ENCODE measurements at regions not wholly inside any gene's neighbourhood (a gene's known extent, or its start where the extent isn't known, plus 50 kb on each side); places are given as distances from the start of the nearest gene placed in this dataset.
"Not testable (repeated sequence)": the region's sequence is repeated elsewhere in the genome, so short reads cannot be mapped to it uniquely, and the experiment has no call there.

GRCh38 chr3:139248593-139249255, 95.1 kb upstream of the MRPS22 start:
- DNase-seq = no peak

DNA sequence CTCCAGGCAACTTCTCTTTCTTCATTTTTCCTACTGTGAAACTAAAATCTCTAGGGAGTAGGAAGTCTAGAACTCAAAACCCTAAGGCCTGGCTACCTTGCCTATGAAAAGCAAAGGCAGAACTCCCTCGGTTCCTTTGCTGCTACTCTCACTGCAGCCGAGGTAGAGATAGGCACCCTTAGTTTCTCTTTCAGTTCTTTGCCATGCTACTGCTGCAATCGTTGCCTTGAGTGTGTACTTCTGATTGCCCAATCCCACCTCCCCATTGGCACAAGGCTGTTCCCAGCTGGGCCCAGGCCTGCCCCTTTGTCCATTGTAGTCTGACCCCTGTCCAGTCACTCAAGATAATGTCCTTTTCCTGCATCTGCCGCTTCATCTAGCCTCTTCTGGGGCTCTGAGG, 92.3 kb upstream of the MRPS22 start:
- no peak for DNase-seq

DNA sequence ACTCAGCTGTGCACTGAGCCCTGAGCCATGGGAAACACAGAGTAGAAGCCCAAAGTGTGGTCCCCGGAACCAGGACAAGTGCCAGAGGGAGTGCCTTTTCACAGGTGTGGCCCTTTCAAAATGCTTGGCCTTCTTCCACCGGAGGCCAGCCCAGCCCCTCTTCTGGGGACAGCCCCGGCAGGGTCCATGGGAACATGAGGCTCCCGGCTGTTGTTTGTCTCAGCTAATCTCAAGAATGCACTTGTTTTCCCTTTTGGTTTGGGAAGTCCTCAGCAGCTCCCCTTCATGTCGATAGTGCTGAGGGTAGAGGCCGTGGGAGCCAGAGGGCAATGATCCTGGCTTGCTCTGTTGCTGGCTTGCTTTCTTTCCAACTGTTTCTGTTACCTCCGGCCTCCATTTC, 91.1 kb upstream of the MRPS22 start:
- DNase-seq = no peak

DNA sequence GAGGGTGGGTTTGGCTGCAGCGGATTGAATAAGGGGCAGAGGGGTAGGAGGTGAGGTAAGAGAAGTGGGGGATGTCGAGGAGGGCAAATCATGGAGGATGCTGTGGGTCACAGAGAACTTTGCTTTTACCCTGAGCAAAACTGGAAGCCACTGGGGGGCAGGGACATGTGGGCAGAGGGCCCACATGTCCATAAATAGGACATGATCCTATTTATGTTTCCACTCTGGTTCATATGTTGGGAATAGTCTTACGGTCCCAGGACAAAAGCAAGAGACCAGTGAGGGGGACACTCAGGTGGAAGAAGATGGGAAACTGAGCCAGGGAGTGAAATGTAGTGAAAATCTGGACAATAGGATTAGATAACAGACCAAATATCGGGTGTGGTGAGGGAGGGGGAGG, 85.5 kb upstream of the MRPS22 start:
- DNase-seq = no peak

GRCh38 chr3:139259398-139259797, 84.4 kb upstream of the MRPS22 start:
- no peak for DNase-seq

- no peak for DNase-seq
Measured at GRCh38 chr3:139260041-139260486, 83.8 kb upstream of the MRPS22 start.

DNA sequence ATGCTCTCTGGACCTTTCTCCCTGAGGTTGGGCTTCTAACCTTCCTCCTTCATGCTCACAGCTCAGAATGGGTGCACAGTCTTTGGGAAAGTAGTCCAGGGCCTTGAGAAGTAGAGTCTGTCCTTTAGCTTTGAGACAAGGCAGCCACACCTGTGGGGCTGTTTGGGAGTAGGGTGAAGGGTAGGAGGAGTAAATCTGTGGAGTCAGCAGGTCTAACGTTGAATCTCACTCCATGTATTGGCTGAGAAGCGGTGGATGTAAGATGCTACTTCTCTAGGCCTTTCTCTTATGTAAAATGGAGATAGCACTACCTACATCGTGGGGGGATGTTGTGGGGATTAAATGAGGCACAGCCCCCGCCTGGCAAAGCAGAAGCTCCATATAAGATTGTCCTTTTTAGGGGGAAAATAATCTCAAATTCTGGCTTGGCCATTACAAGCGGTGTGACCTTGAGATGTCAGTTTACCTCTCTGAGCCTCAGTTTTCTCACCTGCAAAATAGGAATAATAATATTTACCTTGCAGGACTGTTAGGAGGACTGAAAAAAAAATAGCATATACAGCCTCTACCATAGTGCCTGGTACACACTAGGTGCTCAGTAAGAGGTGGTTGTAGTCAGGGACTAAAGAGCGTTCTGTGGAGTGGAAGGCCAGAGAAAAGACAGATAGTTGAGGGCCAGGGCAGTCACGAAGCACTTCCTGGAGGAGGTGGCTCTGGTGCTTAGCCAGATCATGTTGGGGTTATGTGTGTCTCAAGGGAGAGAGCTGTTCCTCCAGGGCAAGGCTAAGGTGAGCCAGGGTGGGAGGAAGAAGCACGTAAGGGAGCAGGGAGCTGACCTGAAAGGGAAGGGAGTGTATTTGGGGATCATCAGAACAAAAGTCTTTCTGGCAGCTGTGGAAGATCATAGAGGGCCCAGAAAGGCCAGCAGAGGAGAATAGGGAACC, 82.8 kb upstream of the MRPS22 start:
- DNase-seq = no peak

DNA sequence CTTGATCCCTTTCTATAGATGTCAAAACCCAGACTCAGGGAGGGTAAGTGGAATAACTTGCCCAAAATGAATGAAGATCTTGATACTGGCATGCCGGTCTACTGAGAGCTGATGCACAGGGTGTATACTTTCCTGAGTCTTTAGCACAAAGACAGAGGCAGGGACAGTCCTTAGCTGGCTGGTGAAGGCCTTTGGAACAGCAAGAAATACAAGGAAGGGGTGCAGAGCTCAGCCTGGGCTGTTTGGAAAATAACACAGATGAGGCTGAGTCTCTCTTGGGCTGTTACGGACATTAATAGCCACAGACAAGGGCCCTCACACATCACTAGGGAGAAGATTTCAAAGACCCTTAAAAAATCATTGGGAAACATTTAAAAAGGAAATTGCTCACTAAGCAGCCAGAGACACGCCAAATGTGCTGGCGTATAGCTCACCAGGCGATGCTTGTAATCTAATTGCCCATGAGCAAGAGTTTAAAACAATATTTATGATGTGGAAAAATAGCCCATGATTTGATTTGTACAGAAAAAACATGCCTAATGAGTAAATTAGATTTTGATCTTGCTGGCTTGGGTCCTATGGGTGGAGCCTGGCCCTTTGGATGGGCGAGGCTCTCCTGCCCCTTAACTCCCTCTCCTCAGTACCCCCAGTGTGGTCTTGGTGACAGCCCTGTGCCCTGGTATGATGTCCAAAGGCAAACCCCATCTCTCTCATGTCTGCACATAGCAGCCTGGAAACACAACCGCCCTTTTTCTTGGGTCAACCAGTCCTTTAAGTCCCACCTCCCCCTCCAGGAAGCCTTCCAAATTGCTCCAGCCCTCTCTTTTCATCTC, 81.8 kb upstream of the MRPS22 start:
- DNase-seq = no peak

DNA sequence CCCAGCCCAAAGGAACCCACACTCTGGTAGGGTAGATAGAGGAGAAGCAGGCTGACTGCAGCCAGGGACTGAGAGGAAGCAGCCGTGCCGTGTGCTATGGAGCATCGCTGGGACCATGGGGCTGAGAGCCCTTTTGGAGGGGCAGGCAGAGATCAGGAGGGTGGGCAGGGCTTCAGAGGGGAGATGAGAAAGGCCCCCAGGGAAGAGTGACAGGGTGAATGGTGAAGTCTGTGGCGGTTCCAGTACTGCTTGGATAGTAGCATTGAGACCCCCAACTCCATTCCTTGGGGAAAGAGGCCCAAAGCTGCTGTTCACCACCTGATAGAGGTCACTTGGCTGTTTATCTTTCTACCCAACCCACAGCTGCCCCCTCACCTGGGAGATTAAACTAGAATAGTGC, 80.0 kb upstream of the MRPS22 start:
- no peak for DNase-seq

DNA sequence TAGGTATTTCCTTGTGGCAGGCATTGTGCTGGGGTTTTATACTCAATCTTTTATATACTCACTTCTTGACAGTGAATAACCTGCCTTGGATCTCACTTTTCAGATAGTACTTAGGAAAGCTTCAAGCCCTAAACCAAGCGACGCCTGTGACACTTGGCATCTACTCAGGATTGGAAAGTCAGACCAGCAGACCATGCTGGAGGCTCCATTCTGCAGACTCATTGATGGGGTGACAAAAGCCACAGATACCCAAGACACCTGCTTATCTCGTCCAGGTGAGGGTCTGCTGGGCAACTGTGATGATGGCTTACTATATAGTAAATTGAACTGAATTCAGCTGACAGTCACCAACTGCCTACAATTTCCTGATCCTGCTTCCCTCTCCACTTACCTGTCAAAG, 79.4 kb upstream of the MRPS22 start:
- no peak for DNase-seq

DNA sequence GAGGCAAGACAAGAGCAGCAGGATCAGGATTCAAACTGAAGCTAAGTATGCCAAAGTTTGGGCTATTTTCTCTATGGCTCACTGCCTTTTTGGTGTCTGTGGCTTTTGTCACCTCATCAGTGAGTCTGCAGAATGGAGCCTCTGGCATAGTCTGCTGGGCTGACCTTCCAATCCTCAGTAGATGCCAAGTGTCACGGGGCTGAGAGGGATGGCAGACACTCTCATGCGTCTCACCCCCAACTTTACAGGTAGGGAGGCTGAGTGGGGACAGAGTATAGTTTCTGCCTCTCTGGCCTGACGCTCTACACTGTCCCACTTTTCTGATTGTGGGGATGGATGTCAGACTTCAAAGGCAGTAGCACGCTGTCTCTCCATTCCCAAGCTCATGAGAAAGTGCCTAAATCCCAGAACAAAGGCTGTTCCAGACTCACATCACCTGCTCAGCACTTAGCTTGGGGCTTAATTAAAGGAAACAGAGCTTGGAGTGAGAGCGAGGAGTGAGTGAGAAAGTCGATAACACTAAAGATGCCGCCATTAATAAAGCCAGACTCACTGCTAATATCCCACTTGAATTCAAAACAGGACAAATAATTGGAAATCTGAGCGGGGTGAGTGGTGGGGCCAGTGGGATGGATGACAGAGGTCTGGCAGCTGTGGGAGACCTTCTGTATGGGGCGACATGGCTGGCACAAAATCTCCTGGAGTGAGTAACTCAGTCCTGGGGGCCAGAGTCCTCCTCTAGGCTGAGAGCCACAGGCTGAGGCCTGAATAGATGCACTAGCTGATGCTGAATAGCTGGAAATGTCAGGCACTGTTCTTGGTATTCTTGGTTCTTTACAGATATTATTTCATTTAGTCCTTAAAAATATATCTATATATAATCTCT, 78.4 kb upstream of the MRPS22 start:
- no peak for DNase-seq

GRCh38 chr3:139267300-139268246, 76.2 kb upstream of the MRPS22 start:
- DNase-seq = no peak

GRCh38 chr3:139269984-139270383, 73.8 kb upstream of the MRPS22 start:
- no peak for DNase-seq

GRCh38 chr3:139270652-139271051, 73.2 kb upstream of the MRPS22 start:
- DNase-seq = not testable (repeated sequence)

DNA sequence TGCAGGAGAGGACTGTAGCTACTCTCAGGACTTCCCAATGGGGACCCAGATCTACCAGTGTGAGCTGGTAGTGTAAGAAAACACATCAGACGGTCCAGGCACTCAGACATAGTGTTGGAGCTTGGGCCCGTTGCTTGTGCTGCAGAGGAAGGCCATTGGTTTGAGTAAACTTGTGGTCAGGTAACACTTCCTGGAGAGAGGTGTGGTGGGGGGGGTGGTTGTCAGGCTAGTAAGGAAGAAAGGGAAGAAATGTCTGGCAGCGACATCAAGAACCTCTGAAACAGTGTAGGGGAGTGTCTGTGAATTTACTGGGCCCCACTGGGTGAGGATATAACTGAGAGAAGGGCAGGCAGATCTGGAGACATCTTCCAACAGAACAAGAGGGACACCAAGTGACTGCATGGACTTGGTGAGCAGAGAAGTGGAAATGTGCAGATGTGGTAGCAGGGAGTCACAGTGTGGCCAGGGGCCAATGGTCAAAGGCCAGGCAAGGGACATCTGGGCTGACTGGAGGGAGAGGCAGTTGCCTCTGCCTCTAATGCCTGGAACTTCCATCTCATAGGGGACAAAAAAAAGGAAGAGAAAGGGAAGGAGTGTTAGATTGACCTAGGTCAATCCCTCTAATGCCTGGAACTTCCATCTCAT, 63.7 kb upstream of the MRPS22 start:
- no peak for DNase-seq

DNA sequence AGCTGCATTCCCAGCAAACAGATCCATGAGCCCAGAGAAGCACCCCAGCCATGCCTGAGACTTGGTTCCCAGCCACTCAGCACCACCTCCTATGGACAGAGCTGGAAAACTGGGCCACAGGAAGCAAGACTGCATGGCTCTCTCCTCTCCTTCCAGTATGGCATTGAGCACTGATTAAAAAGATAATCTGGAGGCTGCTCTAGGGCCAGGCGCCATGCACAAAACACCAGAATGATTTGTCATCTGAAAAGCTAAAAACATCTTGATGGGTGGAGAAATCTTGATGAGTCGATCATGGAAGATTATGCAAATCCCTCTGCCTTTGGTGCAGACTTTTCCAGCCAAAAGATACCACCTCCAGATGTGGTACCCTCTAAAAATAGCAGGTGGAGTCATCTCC, 62.7 kb upstream of the MRPS22 start:
- DNase-seq = no peak

- DNase-seq = no peak
Measured at GRCh38 chr3:139281522-139282196, 62.2 kb upstream of the MRPS22 start.

- DNase-seq = no peak
Measured at GRCh38 chr3:139283301-139283700, 60.5 kb upstream of the MRPS22 start.

DNA sequence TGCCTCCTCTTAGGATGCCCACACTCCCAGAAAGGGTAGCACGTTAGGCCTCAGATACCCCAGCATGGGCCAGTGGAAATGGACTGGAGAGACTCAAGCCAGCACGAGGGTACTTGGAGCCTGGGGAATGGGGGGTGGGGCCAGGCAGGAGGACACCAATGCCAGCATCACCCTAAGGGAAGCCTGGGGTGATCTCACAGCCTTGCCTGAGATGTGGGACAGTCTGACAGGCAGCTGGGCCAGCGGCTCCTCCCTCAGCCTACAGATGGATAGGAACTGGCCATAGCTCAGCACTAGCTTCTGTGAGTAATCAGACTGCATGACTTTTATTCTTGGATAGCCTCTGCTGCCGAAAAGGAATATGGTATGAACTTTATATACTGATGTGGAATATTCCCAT, 59.6 kb upstream of the MRPS22 start:
- DNase-seq = no peak

GRCh38 chr3:139285691-139286090, 58.1 kb upstream of the MRPS22 start:
- no peak for DNase-seq

Data from T-helper 1 cell (primary cell).